HG03103 (cell line): ENCODE measurements at regions not wholly inside any gene's neighbourhood (a gene's known extent, or its start where the extent isn't known, plus 50 kb on each side); places are given as distances from the start of the nearest gene placed in this dataset.
A peak's percentile ranks its signal among the peaks of the same experiment; 100 is the strongest.

ENCODE experiments used
- ATAC-seq: cut with Tn5 transposase; IDR thresholded peaks from one replicate; pipeline ENCODE4 v1.9.1; 2021; ENCODE audit warnings: low read depth; ENCODE audit not compliant: unreplicated experiment

DNA sequence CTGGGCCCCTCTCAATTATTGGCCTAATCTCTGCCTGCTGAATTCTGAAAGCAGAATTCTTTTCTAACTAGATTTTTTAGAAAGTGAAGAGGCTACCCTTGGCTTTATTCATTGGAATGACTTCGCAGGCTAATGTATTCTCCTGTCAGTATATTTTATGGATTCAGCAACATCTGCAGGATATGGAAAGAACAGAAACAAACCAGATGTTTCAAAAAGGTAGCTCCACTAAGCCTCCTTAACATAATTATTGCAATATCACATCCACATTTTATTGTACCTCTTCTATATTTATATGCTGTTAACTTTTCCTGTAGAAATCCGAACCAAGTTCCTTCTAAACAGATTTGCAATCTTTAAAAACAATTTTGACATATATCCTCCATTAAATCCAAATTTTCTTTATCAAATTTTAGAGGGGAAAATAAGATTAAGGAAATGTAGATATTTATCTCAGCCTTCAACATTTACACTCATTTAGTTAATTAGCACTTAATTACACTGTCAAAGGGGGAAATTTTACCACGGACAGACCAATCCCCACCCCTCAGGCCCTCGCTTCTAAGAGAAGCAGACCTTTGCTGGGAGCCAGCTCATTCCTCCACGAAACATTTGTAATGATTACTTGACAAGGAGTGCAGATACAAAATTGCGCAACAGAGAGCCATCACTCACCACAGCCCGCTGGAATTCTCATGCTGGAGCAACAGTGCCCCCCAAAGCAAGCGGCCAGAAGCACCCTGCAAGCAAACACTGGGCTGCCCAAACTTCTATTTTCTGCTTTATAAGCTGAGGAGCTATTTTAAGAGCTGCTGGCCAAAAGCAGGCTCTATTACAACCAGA is 253.4 kb downstream of the ETAA1 start:
- ATAC-seq, result no peak

DNA sequence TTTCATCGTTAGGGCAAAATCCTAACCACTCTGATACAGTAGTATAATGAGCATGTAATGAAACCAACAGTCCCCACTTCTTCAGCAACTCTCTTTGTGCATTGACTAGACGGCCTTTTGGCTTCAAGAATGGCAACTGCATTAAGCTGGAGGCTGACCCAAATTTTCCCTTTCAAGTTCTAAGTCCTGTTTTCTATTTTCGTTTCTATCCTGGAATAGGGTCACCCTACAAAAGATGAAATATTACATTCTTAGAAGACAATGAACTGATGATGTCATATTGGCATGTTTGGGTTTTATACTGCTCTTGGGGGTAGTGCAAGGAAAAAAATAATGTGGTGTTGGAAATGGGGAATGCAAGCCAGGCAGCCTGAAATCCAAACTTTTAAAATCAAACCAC is 254.4 kb downstream of the ETAA1 start:
- no peak for ATAC-seq

DNA sequence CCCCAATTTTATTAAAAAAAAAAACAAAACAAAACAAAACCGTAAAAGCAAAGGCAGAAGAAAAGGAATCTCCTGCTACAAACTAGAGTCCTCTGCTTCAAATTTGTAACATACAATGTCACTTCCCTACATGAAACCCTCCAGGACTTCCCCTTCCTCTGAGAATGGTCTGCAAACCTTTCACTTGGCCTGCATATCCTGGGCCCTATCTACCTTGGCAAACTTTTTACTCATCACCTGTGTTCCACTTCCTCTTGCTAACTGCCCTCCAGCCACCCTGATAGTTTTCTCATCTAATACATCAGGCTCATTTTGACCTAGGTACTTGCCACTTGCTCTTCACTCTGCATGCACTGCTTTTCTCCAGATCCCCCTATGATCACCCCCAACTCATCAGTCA is 255.5 kb downstream of the ETAA1 start:
- peak; percentile 78 for ATAC-seq

DNA sequence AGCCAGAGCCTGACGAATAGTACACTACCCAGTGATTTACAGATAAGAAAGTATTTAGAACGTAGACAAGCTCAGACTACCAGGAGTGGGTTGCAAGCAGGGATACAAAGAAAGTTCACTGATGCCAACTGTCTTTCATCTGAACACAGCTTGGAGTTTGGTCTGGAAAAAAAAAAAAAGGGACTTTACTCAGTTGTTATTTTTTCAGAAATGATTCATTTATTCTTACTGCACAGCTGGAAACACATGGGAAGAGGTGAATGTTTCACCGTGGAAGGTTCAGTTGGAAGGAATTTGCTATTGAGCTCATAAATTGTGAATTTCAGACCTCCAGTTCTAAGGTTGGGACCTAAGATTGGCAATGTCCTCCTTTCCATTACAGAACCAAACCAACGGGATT is 259.7 kb downstream of the ETAA1 start:
- no peak for ATAC-seq

DNA sequence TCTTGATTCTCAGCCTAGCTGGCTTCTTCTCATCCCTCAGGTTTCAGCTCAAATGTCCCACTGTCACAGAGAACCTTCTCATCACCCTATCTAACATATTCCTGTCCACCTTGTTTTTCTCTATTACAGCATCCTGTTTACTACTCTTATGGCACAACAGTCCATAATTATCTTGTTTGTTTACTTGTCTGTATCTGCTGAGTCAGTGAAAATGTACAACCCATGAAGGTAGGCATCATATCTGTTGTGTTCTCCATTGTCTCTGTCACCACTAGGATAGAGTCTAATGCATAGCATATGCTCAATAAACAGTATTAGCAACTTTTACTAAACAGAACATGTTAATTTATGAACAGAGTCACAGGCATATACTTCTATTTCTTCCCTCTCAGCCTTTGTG is 261.7 kb downstream of the ETAA1 start:
- ATAC-seq, result no peak

DNA sequence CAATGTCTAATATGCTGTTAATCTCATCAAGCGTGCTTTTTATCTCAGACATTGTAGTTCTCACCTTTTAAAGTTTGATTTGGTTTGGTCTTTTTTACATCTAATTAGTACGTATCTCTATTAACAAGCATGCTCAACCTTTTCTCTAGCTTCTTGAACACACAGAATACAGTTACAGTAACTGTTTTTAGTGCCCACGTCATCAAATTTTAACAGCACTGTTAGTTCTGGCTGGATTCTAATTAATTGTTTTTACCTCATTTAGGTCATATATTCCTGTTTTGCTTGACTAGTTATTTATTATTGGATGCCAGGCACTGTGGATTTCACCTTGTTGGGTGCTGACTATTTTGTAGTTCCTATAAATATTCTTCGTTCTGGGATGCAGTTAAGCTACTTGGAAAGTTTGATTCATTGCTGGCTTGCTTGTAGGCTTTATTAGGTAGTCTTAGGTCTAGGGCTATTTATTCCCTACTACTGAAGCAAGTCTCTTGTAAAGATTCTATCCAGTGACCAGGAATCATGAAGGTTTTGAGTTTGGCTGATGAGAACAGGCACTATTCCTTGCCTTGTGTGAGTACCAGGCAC is 263.0 kb downstream of the ETAA1 start:
- ATAC-seq, result no peak

DNA sequence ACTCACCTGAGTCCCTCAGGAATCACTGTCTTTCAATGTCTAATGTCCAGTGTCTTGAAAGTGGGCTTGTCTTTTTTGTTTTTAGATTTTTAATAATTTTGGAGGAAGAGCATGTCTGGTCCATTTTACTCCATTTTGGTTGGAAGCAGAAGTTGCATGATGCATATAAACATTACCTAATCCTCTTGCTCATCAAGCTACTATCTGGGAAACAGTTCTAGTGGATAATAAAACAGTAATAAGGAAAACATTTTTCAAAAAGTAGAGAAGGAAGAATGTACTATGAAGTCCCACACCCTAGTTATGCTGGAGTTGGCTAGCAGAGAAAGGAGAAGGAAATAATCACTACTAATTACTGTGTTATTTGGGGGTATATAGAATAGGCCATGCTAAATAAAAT is 263.7 kb downstream of the ETAA1 start:
- no peak for ATAC-seq

DNA sequence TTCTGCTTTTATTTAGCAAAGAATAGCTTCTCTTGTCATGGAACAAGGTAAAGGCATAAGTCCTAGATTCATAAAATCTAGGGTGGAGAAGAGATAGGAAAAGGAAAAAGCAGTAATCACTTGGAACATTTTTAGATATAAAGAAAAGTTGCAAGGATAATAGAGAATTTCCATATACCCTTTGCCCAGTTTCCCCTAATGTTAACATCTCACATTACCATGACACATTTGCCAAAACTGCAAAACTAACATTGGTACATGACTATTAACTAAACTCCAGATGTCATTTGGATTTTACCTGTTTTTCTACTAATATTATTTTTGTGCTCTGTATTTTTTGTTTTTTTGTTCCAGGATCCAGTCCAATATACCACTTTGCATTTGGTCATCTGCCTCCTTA is 265.1 kb downstream of the ETAA1 start:
- no peak for ATAC-seq

DNA sequence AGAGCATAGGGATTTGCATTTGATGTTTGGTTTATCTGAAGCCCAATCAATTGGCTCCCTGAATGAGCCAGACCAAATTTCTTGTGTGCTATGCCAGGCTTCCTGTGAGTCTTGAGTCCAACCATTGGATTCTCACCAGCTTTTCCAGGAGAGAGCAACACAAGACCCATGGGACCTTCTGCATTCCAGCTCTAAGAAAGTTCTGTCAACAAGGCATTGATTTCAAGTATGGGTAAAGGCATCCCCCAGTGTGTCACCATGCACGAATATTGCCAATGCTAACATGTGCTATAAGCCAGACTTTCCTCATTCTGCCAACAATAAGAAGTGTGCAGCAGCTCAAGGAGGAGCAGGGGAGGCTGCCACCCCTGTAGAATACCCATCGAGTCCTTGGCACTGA is 266.6 kb downstream of the ETAA1 start:
- ATAC-seq, result no peak

DNA sequence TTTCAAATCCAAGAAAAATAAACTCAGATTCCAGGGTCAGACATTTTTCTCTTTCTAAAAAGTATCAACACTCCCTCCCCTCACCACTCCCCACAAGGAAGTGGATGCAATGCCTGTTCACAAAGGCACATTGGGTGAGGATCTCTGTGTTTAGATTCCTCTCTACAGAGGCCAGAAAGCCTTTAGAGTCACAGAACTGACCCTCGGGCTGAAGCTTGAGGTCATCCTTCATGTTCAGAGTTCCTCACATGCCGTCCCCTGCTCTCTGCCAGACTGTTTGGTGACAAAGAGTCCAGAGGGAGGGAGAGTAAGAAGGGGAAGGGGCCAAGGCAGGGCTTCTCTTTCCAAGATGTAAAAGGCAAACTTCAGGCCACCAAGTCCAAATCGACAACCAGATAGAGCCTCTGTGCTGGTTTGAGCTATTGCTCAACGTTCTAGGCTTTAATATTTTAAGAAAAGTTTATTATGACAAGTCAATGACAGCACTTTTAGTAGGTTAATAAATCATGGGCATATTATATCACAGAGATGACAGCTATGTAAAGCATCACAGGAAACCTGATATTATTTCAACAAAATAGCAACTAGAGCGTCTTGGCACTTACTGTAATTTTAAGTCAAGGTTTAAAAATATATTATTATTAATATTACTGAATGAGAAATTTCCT is 269.4 kb downstream of the ETAA1 start:
- ATAC-seq, result no peak

DNA sequence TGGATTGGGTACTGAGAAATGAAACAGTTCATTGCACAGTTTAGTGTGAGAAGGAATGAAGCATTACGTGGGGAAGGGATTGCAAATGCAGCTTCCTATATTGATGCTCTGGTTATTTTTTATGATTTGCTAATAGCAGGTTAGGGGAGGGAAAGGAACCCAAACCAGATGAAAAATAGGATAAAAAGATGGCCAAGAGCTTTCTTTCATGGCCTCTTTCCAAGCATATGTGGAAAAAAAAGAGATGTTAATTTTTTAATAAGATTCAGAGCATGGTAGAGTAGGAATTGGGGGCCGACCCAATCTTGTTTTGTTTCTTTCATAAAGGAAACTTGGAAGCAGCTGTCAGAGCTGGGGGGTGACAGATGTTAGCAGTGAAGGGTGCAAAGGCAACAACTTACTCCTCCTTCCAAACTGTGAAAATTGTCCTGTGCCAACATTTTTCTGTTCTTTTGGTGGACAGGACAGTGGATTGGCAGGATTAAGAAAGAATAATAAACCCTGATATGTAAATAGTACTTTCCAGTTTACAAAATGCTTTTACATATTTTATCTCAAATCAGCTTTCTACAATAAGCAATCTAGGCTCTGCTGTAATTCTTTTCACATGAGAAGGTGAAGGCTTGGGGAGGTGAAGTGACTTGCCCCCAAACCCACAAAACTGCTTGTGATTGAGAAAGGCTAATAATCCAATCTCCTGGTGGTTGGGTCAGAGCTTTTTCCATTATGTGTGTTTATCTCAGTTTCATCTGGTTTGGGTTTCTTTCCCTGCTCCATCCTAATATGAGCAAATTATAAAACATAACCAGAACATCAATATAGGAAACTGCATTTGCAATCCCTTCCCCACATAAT is 270.1 kb downstream of the ETAA1 start:
- ATAC-seq, result no peak

DNA sequence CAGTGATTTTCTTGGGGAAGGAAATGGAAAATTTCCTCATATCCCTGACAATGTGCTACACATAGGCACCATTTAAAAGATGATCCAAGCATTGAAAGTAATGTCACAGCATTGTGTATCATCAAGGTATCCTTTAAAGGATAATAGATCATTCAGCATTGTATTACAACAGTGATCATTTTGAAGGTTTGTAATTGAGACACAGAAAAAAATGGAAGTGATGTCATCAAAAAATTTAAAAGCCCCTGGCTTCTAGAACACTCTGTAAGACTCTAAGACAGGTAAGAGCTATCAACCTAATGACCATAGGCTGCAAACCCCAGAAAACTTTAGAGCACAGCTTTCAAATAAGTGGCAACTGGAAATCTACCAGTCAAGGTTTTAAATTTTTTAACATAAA is 271.4 kb downstream of the ETAA1 start:
- no peak for ATAC-seq

DNA sequence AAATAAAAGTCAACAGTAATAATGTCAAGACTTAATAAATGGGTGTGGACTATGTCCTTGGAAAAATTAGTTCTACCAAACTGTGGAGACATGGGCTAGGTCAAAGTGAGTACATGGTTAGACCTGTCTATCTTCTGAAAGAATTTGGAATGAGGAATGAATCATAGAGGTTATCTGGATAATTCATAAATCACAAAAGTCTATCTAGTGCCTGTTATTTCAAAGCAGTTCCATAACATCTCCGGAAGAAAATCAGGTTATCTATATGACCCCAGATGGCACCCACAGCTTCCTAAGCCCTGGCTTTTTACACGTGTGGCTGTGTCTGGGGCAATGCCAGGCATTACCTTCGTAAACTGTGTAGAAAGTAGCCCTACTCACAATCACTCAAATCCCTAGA is 272.0 kb downstream of the ETAA1 start:
- no peak for ATAC-seq

DNA sequence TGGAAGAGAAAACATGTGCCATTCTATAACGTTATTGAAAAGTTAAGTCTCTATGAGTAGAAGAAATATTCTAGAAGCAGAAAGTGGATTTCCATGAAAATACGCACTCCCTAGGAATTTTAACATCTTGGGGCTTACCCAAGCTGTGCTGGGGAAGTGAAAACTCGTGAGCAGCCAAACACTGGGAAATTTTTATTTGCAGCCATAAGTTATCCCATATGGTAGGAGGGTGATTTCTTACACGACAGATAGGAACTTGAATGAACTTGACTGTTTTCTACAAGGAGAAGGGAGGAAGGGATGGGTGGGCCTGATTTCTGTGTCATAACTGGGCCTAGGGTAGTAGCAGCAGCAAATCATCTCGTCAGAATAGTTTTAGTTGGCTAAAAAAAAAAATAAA is 272.6 kb downstream of the ETAA1 start:
- ATAC-seq, result no peak

DNA sequence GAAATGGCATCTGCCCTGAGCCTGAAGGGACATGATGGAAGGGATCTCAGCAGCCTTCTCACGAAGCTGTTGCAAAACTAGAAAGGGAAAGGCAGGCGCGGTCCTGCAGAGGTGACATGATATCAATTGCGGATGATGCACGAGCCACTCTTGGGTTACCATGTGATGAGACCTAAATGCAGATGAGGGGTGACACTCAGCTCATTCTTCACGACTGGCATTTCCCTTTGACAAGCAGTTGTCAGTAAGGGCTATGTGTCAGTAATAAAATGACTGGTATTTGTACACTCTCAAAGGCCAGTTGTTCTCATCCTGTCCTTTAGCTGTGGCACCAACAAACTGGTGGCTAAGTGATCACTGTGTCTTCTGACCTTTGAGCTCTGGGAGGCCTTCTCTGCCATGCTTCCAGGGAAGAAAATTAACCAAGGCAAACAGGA is 273.6 kb downstream of the ETAA1 start:
- no peak for ATAC-seq

DNA sequence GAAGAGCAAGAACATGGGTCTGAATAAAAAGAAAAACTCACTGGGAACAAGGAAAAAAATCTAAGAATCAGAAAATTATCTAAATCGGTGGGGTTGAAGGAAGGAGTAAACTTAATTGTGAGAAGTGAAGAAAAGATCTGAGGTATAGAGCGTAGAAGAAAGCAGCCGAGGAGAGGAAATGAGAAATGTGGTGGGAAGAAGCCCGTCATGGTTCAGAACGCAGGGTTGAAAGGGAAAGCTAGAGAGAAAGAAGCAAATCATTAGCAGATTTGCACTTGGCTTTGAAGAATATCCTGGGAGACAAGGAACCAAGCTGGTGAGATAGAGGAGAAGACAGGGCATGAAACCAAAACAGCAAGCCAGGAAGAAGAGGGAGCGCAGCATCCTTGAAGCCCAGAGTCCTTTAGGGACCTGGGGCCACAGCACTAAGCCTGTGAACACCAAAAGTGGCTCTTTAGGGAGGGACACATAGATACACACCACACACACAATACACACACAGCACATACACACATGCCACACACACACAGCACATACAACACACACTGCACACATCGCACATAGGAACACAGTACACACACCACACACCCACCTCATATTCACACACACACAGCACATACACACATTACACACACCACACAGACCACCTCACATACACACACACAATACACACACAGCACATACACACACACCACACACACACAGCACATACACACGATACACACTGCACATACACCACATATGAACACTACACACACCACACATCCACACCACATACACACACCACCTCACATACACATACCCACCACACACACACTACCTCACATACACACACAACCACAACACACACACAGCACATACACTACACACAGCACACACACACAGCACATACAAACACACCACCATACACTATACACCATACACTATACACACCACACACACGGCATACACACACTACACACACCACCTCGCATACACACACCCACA is 274.6 kb downstream of the ETAA1 start:
- peak; percentile 60 for ATAC-seq

DNA sequence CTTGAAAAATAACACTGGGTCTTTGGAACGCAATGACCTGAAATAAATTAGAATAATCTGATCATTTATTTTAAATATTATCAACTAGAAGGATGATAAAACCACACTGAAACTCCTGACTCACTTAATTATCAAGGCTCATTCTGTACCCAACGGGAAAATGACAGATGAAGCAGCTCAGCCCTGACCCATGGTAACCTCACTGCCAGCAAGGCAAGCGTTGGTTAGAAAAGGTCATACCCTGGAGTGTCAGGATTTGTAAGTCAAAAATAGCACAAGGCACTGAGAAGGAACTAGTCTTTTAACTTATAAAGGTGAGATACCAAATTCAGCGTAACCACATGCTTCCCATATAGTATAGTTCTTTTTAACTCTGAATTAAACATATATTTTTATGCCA is 277.5 kb downstream of the ETAA1 start:
- ATAC-seq, result no peak

DNA sequence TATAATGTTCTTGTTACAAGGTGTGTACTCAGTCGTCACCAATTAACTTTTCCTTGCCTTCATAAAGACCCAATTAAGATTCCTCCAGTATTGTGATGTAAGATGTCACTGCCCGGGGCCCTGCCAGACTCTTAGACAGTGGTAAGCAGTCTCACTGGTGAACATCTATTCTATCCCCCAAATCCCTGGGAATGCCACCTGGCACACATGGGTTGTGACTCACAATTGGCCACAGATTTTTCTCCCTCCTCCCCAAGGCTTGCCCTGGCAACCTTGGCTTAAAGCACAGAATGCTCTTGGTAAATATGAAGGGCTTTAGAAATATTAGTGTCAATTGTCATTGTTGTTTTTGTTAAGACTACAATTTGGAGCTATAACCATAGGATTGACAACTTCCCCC is 287.9 kb downstream of the ETAA1 start:
- ATAC-seq, result no peak

DNA sequence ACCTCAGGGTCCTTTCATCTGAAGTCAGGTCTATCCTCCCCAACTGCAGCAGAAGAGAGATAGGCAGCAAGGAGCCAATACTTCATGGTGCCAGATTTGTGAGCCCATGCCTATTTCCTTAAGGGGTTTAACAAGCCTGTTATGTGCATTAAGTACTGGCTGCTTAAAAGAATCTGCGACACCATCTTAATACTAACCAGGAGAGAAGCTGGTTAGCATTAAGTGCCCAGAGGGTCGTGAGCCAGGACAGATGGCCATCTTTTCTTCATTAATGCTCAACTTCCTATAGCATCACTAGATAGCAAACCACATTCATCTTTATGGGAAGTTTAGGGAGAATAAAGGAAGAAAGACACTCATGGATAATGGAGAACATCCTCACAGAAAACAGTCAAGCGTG is 289.1 kb downstream of the ETAA1 start:
- ATAC-seq, result no peak

DNA sequence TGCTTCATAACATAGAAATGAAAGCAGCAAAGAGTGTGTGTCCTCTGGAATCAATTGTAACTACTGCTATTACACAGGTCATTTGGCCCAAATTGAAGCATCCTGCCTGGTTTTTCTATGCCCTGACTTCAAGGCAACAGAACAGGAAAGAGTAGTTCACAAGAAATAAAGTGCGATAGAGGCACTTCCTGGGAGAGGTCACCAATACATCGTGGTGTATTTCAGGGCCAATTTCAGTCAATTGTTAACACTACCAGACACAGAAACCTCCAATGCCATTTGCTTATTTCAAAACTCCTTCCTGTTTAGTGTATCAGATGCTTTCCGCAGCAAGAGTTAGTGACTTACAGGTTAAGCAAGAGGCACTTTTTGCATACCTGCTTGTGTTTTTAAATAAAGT is 292.1 kb downstream of the ETAA1 start:
- ATAC-seq, result no peak
